ENCODE measurements at regions not wholly inside any gene's neighbourhood (a gene's known extent, or its start where the extent isn't known, plus 50 kb on each side); places are given as distances from the start of the nearest gene placed in this dataset.

GRCh38 chr18:28281400-28281799 is 104.5 kb upstream of the CDH2 start:
- Mint-ChIP-seq H3K4me1 (ENCODE audit: low read depth, unreplicated experiment) (no peaks in the 10 kb centered on the region), H3K36me3 (ENCODE audit: insufficient read depth, unreplicated experiment) (no peaks in the 10 kb centered on the region), H3K27me3 (ENCODE audit: insufficient read depth, unreplicated experiment) (no peaks in the 10 kb centered on the region), H3K4me3 (ENCODE audit: unreplicated experiment) (no peak overlapping the region), H3K9me3 (ENCODE audit: unreplicated experiment) (no peaks in the 10 kb centered on the region), H3K27ac (ENCODE audit: unreplicated experiment) (no peak overlapping the region)
- no peak for TF ChIP-seq CTCF (IDR thresholded peaks at IDR 0.05; ENCODE audit: insufficient read depth in 1 of 2, low read depth in 1 of 2, low read length in 1 of 2, severe bottlenecking in 1 of 2, unreplicated experiment in 1 of 2)
- CTCF ChIA-PET, result no interaction called here
- POLR2A ChIA-PET, result no interaction called here
- intact Hi-C loops (cut with micrococcal nuclease; ENCODE audit: unreplicated experiment), result no loop called here
- H3K4me1 ChIP-seq, result no peaks in the 10 kb centered on the region
- DNase-seq, result no peak
- no peaks in the 10 kb centered on the region for H3K27me3 ChIP-seq (replicated peaks; ENCODE audit: control insufficient read depth, insufficient read depth, low read length)
- H3K36me3 ChIP-seq (ENCODE audit: control insufficient read depth, insufficient read depth, low read length), result no peaks in the 10 kb centered on the region
- H3K9me3 ChIP-seq, result no peaks in the 10 kb centered on the region
- no TSS peak for BruUV-seq (replicated peaks)
- H3K4me3 ChIP-seq (ENCODE audit: low read depth, low read length), result no peak overlapping the region

- H3K4me1 Mint-ChIP-seq (ENCODE audit: low read depth, unreplicated experiment), result no peaks in the 10 kb centered on the region
- no peaks in the 10 kb centered on the region for H3K4me1 ChIP-seq
- no peaks in the 10 kb centered on the region for H3K36me3 Mint-ChIP-seq (ENCODE audit: insufficient read depth, unreplicated experiment)
- POLR2A ChIA-PET, result no interaction called here
- no peaks in the 10 kb centered on the region for H3K9me3 ChIP-seq
- intact Hi-C loops (cut with micrococcal nuclease; ENCODE audit: unreplicated experiment), result no loop called here
- CTCF ChIA-PET, result no interaction called here
- no peak overlapping the region for H3K4me3 Mint-ChIP-seq (ENCODE audit: unreplicated experiment)
- H3K4me3 ChIP-seq (ENCODE audit: low read depth, low read length), result no peak overlapping the region
- H3K27me3 Mint-ChIP-seq (ENCODE audit: insufficient read depth, unreplicated experiment), result peaks cover 3% of the 10 kb centered on the region
- no TSS peak for BruUV-seq (replicated peaks)
- H3K27me3 ChIP-seq (replicated peaks; ENCODE audit: control insufficient read depth, insufficient read depth, low read length), result no peaks in the 10 kb centered on the region
- DNase-seq, result no peak
- no peak overlapping the region for H3K27ac Mint-ChIP-seq (ENCODE audit: unreplicated experiment)
- no peaks in the 10 kb centered on the region for H3K9me3 Mint-ChIP-seq (ENCODE audit: unreplicated experiment)
- no peaks in the 10 kb centered on the region for H3K36me3 ChIP-seq (ENCODE audit: control insufficient read depth, insufficient read depth, low read length)
- no peak for TF ChIP-seq CTCF (IDR thresholded peaks at IDR 0.05; ENCODE audit: insufficient read depth in 1 of 2, low read depth in 1 of 2, low read length in 1 of 2, severe bottlenecking in 1 of 2, unreplicated experiment in 1 of 2)
Measured at GRCh38 chr18:28269750-28270149, 92.8 kb upstream of the CDH2 start.

GRCh38 chr18:28267878-28268625 is 91.1 kb upstream of the CDH2 start:
- no peak overlapping the region for H3K4me3 Mint-ChIP-seq (ENCODE audit: unreplicated experiment)
- H3K36me3 Mint-ChIP-seq (ENCODE audit: insufficient read depth, unreplicated experiment), result no peaks in the 10 kb centered on the region
- H3K9me3 ChIP-seq, result no peaks in the 10 kb centered on the region
- no peaks in the 10 kb centered on the region for H3K27me3 ChIP-seq (replicated peaks; ENCODE audit: control insufficient read depth, insufficient read depth, low read length)
- ChIA-PET CTCF (no interaction called here), POLR2A (no interaction called here)
- no TSS peak for BruUV-seq (replicated peaks)
- TF ChIP-seq CTCF (IDR thresholded peaks at IDR 0.05; ENCODE audit: insufficient read depth in 1 of 2, low read depth in 1 of 2, low read length in 1 of 2, severe bottlenecking in 1 of 2, unreplicated experiment in 1 of 2), result no peak
- H3K4me1 ChIP-seq, result no peaks in the 10 kb centered on the region
- intact Hi-C loops (cut with micrococcal nuclease; ENCODE audit: unreplicated experiment), result no loop called here
- no peak overlapping the region for H3K4me3 ChIP-seq (ENCODE audit: low read depth, low read length)
- DNase-seq, result no peak
- no peaks in the 10 kb centered on the region for H3K36me3 ChIP-seq (ENCODE audit: control insufficient read depth, insufficient read depth, low read length)
- H3K9me3 Mint-ChIP-seq (ENCODE audit: unreplicated experiment), result no peaks in the 10 kb centered on the region
- no peak overlapping the region for H3K27ac Mint-ChIP-seq (ENCODE audit: unreplicated experiment)
- no peaks in the 10 kb centered on the region for H3K4me1 Mint-ChIP-seq (ENCODE audit: low read depth, unreplicated experiment)
- H3K27me3 Mint-ChIP-seq (ENCODE audit: insufficient read depth, unreplicated experiment), result peaks cover 3% of the 10 kb centered on the region
